Upper lobe of left lung (tissue), 4 donors: ENCODE measurements at regions not wholly inside any gene's neighbourhood (a gene's known extent, or its start where the extent isn't known, plus 50 kb on each side); places are given as distances from the start of the nearest gene placed in this dataset.

Experiments
- EP300 ChIP-seq, 4 donors: sonication (generic); formaldehyde crosslinking; IDR thresholded peaks; one replicate each; pipeline ENCODE4 v1.5.1; 2017; ENCODE audit warnings: antibody characterized with exemption in 4 of 4, control low read depth in 2 of 4
- POLR2A ChIP-seq, 4 donors: fragments of 450-650 bp; IDR thresholded peaks; one replicate each; pipeline ENCODE4 v1.5.1; 2016 to 2017; ENCODE audit warnings: antibody characterized with exemption in 4 of 4, mild to moderate bottlenecking in 2 of 4
- POLR2AphosphoS5 ChIP-seq, 2 donors: sonication (generic); formaldehyde crosslinking; IDR thresholded peaks; one replicate each; pipeline ENCODE4 v1.5.1; 2017; ENCODE audit warnings: antibody characterized with exemption in 2 of 2
- TF ChIP-seq, protein P1 (sequence below), 6 experiments: fragments of 450-650 bp in 4 of 6; fragments of 200-600 bp in 2 of 6; sonication (generic) in 2 of 6; IDR thresholded peaks; one replicate each; pipeline ENCODE4 v1.5.1; 2016 to 2019; ENCODE audit warnings: antibody characterized with exemption in 6 of 6

DNA sequence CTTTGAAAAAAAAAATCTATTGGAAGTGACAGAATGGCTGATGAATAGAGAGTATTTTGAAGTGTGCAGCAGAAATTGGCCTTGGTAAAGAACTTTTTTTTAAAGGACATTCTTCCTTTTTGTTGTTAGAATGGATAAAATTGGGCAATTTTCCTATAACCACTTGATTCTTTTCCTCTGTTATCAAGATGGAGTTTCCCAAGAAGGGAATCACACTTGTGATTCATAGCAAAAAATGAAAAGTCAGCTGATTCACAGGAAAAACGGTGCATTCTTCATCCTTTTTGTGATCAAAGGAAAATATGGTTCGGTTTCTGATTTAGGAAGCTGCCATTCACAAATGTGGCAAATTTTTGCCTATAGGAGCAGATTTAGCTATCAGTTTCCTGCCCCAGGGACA lies 486.8 kb downstream of the GBE1 start:
- TF ChIP-seq, protein P1, sequence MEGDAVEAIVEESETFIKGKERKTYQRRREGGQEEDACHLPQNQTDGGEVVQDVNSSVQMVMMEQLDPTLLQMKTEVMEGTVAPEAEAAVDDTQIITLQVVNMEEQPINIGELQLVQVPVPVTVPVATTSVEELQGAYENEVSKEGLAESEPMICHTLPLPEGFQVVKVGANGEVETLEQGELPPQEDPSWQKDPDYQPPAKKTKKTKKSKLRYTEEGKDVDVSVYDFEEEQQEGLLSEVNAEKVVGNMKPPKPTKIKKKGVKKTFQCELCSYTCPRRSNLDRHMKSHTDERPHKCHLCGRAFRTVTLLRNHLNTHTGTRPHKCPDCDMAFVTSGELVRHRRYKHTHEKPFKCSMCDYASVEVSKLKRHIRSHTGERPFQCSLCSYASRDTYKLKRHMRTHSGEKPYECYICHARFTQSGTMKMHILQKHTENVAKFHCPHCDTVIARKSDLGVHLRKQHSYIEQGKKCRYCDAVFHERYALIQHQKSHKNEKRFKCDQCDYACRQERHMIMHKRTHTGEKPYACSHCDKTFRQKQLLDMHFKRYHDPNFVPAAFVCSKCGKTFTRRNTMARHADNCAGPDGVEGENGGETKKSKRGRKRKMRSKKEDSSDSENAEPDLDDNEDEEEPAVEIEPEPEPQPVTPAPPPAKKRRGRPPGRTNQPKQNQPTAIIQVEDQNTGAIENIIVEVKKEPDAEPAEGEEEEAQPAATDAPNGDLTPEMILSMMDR (IDR thresholded peaks at IDR 0.05): no peak
- TF ChIP-seq POLR2A (IDR thresholded peaks at IDR 0.05) (no peak), EP300 (IDR thresholded peaks at IDR 0.05) (no peak), POLR2AphosphoS5 (IDR thresholded peaks at IDR 0.05) (no peak)
